GM12801 (cell line): ENCODE measurements at regions not wholly inside any gene's neighbourhood (a gene's known extent, or its start where the extent isn't known, plus 50 kb on each side); places are given as distances from the start of the nearest gene placed in this dataset.

ENCODE experiments used
- TF ChIP-seq, protein P1 (sequence below): IDR thresholded peaks from one replicate; pipeline ENCODE4 v1.5.1; 2011; ENCODE audit warnings: control low read depth; ENCODE audit not compliant: insufficient read length; ENCODE audit errors: extremely low read depth

DNA sequence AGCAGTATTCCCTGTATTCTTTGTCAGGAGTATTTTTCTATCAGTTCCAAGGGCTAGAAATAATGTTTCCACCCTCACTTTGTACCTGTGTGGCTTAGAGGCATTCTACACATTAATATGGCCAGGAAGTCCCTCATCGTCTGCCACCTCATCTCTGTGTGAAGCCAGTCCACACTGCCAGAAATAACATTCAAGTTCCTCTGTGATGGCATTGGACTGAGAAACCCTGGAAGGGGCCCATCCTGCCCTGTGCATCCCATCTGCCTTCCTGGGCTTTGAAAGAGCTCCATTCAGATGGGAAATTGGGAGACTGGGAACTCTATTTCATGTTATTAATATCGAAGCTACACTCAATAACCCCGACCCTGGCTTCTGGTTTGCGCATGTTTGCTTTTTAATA is 497.2 kb upstream of the CDH5 start:
- TF ChIP-seq, protein P1, sequence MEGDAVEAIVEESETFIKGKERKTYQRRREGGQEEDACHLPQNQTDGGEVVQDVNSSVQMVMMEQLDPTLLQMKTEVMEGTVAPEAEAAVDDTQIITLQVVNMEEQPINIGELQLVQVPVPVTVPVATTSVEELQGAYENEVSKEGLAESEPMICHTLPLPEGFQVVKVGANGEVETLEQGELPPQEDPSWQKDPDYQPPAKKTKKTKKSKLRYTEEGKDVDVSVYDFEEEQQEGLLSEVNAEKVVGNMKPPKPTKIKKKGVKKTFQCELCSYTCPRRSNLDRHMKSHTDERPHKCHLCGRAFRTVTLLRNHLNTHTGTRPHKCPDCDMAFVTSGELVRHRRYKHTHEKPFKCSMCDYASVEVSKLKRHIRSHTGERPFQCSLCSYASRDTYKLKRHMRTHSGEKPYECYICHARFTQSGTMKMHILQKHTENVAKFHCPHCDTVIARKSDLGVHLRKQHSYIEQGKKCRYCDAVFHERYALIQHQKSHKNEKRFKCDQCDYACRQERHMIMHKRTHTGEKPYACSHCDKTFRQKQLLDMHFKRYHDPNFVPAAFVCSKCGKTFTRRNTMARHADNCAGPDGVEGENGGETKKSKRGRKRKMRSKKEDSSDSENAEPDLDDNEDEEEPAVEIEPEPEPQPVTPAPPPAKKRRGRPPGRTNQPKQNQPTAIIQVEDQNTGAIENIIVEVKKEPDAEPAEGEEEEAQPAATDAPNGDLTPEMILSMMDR, result no peak

- TF ChIP-seq, protein P1, result no peak
Observed at GRCh38 chr16:65867276-65867960, 499.1 kb upstream of the CDH5 start.

DNA sequence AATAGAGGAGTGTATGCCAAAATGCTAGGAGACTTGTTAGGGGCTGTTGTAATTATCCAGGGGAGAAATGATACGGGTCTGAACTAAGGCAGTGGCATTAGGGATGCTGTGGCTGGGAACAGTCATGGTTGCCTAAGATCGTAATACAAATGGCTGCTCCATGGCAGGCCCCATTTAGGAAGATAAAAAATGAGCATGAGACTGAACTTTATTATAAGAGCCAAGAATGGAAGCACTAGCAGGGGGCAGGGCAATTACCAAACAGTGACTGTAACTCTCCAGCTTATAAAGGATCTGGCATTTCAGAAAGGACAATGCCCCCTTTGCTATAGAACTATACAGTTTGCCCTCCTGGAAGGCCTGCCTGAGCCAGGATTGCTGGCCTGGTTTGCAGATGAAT is 503.3 kb upstream of the CDH5 start:
- TF ChIP-seq, protein P1, result no peak

- TF ChIP-seq, protein P1, result no peak
Observed at GRCh38 chr16:65861131-65861731, 505.3 kb upstream of the CDH5 start.

DNA sequence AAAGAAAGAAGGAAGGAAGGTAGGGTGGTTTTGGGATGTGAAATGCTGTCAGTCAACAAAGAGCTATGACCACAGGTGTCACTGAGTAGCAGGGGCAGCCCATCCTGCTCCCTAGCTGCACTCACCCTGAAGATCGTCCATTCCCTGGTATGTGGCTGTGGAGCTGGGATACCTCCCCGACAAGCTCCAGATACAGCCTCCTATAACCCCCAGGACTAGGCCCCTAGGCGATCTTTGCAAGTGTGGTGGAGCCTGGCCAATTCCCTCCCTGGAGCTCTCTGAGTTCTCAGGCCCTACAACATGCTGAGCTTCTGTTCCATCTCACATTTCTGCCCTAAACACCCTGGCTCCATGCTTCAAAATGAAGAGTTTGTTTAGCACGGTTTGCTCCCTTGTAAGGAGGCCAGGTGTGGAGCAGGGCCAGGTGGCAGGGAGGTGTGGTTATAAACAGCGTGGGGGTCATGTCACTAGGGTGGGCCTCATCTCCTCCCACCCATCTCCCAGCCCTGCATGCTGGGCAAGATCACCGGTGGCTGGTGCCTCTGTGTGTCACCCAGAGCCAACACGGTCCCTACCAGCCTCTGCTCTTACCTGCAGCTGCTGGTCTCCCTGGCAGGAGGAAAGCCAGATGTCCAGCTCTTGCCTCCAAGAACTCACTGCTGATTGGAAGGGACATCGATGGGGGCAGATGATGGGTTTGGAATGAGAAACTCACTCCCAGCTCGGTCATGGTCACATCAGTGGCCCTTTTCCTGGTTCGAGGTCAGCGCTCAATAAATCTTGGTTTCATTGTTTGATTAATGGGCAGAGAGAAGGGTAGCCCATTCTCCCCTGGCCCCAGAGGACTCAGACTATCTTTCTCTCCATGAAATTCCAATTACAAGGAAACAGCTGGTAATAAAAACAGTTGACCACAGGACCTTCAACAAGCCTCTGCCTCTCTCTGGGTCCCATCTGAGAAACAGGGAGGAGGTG is 511.0 kb upstream of the CDH5 start:
- TF ChIP-seq, protein P1, result no peak

- TF ChIP-seq, protein P1, result no peak
Observed at GRCh38 chr16:65846210-65846602, 520.3 kb upstream of the CDH5 start.
